ENCODE measurements at regions not wholly inside any gene's neighbourhood (a gene's known extent, or its start where the extent isn't known, plus 50 kb on each side); places are given as distances from the start of the nearest gene placed in this dataset.

DNA sequence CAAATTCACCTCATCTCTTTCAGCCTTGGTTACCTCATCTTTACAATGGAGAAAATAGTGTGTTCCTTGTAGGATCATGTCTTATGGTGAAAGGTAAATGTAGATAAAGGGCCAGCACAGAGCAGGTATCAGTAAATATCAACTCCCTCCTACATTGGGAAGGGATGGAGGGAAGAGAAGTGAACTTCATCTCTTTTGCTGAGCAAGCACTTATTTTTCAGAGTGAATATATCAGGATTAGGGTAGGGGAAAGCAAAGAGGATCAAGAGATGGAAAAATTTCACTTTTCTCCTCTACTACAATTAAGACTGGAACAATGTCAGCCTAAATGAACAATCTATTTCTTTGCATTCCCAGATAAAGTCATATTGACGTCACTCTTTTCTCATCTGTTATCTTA, 193.8 kb upstream of the JUN start:
- DNase-seq (ENCODE audit: low read depth) = no peak
- TF ChIP-seq, protein P1, sequence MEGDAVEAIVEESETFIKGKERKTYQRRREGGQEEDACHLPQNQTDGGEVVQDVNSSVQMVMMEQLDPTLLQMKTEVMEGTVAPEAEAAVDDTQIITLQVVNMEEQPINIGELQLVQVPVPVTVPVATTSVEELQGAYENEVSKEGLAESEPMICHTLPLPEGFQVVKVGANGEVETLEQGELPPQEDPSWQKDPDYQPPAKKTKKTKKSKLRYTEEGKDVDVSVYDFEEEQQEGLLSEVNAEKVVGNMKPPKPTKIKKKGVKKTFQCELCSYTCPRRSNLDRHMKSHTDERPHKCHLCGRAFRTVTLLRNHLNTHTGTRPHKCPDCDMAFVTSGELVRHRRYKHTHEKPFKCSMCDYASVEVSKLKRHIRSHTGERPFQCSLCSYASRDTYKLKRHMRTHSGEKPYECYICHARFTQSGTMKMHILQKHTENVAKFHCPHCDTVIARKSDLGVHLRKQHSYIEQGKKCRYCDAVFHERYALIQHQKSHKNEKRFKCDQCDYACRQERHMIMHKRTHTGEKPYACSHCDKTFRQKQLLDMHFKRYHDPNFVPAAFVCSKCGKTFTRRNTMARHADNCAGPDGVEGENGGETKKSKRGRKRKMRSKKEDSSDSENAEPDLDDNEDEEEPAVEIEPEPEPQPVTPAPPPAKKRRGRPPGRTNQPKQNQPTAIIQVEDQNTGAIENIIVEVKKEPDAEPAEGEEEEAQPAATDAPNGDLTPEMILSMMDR (IDR thresholded peaks at IDR 0.05; ENCODE audit: insufficient read depth, low read length) = no peak
- H3K4me3 ChIP-seq (ENCODE audit: low read depth, low read length) = no peak overlapping the region

DNA sequence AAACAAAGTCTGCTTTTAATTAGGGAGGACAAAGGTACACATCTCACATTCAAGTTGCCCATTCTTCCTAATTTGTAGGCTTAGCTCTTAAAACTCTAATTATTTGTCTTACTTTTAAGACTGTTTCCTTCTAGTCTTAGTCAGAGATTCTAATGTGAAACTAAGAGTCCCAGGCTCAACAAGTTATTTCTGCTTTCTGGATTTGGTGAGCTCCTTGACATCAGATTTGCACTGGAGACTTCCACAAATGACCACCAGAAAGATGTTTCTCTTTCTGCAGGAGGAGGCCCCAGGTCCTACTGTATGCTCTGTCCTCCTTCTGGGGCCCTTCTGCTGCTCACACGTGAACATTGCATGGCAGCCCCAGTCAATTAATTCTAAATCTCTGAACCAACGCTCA, 194.2 kb upstream of the JUN start:
- H3K4me3 ChIP-seq (ENCODE audit: low read depth, low read length) = no peak overlapping the region
- no peak for DNase-seq (ENCODE audit: low read depth)
- TF ChIP-seq, protein P1 (IDR thresholded peaks at IDR 0.05; ENCODE audit: insufficient read depth, low read length) = no peak

DNA sequence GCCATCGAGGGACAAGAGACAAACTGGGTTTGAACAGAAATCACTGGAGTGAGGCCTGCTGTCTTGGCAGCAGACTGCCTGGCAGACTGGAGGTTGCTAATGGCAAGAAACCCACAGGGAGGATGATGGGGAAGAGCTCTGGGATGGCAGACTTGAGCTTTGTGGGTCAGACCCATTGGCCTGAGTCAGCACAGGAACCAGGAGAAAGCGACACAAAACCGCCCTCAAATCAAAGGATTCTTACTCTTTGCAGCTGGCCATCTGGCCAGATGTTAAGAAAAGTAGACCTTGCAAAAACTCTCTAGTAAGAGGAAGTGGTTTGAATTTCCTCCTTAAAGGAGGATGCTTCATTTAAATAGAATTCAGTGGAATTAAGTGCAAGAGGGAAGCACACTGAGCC, 195.2 kb upstream of the JUN start:
- TF ChIP-seq, protein P1 (IDR thresholded peaks at IDR 0.05; ENCODE audit: insufficient read depth, low read length) = no peak
- DNase-seq (ENCODE audit: low read depth) = peak; percentile 2
- H3K4me3 ChIP-seq (ENCODE audit: low read depth, low read length) = no peak overlapping the region

DNA sequence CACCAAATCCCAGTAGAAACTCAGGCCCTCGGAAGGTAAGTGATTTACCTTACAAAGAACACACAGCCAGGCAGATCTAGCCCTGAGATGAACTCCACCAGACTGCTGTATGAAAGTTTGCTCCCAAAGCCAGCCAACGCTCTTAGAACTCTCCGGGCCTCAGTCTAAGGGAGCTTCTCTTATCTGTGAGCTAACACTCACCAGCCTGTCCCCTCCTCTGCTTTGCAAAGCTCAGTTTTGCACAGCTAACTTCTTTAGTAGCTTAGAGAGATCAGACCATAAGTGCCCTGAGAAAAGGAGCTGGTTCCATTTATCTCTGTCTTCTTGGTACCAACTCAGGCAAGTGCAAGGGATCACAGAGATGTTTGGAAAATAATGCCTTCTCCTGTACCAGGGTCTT, 195.8 kb upstream of the JUN start:
- no peak overlapping the region for H3K4me3 ChIP-seq (ENCODE audit: low read depth, low read length)
- no peak for DNase-seq (ENCODE audit: low read depth)
- TF ChIP-seq, protein P1 (IDR thresholded peaks at IDR 0.05; ENCODE audit: insufficient read depth, low read length) = no peak

DNA sequence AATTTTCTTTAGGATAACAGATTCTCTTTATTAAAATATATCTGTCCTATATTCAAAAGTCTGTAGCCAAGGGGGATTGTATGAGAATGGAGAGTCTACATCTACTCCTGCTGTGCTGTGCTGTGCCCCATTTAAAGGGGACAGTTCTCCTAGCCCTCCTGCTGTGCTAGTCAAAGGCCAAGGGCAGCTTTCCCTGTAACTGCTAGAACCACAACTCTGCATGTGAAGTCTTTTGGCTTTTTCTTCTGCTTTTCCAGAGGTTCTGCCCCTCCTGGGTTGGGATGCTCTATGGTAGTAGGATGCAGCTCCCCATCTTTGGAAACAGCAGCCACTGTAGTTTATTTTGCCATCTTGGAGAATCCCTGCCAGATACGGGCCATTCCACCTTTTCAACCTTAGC, 197.5 kb upstream of the JUN start:
- TF ChIP-seq, protein P1 (IDR thresholded peaks at IDR 0.05; ENCODE audit: insufficient read depth, low read length) = no peak
- no peak overlapping the region for H3K4me3 ChIP-seq (ENCODE audit: low read depth, low read length)
- DNase-seq (ENCODE audit: low read depth) = no peak

DNA sequence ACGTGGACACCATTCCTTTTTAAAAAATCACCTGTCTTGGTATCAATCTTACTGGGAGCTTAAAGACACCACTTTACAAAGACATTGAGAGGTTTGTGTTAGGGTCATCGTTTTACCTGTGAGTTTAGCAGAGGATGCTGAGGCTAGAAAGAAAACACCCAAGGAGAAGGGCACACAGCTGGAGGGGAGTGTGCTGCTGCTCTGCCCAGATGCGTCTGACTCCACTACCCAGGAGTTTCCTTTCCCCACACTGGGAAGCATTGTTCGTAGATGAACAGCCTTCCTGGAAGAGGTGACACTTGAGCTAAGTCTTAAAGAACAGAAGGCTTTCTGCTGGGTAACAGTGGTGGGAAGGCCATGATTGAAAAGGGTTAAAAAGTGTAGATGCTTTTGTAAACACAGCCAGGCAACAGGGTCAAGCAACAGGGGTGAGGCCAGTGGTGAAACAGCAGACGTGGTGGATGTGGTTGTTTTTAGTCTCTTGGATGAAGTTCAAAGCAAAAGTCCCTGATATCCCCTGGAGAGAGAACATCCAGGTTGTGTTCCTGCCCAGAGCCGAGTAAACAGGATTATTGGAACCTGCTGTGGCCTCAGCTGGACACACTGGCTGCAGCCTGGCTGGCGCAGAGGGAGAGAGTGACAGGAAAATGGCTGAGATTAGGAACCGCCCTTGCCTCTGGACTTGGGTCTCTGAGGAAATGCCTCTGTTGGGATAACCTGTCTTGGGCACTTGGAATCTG, 198.6 kb upstream of the JUN start:
- TF ChIP-seq, protein P1 (IDR thresholded peaks at IDR 0.05; ENCODE audit: insufficient read depth, low read length) = no peak
- H3K4me3 ChIP-seq (ENCODE audit: low read depth, low read length) = no peak overlapping the region
- DNase-seq (ENCODE audit: low read depth) = peak; percentile 19

DNA sequence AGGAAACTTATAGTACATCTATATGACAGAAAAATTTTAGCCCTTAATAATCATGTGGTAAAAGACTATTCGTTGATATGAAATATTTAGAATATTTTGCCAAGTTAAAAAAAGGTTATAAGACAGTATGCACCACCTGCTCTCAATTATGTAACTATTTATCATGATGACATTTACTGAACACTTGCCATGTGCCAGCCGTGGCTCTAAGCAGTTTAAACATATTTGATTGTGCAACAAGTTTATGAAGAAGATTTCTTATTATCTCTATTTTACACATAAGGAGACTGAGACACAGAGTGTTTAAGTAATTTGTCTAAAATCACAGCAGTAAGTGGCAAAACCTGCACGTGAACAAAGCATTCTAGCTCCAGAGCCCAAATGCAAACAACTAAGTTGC, 199.3 kb upstream of the JUN start:
- TF ChIP-seq, protein P1 (IDR thresholded peaks at IDR 0.05; ENCODE audit: insufficient read depth, low read length) = no peak
- peak; percentile 71 for DNase-seq (ENCODE audit: low read depth)
- H3K4me3 ChIP-seq (ENCODE audit: low read depth, low read length) = no peak overlapping the region

Data from fibroblast of the aortic adventitia (primary cell).